ENCODE measurements at regions not wholly inside any gene's neighbourhood (a gene's known extent, or its start where the extent isn't known, plus 50 kb on each side); places are given as distances from the start of the nearest gene placed in this dataset.
"Not testable (repeated sequence)": the region's sequence is repeated elsewhere in the genome, so short reads cannot be mapped to it uniquely, and the experiment has no call there.

DNA sequence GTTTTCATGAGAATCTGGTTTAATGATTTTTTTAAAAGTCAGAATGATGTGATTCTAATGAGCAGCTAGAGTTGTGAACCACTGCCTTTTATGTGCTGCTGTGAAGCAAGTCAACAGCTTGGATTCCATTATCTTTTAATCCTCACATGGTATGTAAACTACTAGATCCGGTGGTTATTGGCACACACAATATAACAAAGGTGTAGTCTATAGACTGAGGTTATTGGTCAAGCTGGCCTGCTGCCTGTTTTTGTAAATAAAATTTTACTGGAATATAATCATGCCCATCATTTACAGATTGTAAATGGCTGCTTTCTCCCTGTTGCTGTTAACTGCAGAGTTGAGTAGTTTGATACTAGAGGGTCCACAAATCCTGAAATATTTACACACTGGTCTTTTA, 103.1 kb downstream of the OTOL1 start:
- intact Hi-C loops (cut with micrococcal nuclease), result loop anchor here (10.0 kb wide), 1 partner anchor 55 kb away; no protein-coding TSS in a partner anchor

- intact Hi-C loops (cut with micrococcal nuclease), result loop anchor here (10.0 kb wide), 1 partner anchor 55 kb away; no protein-coding TSS in a partner anchor
These were observed 103.6 kb downstream of the OTOL1 start for GRCh38 chr3:161600173-161600572.

- intact Hi-C loops (cut with micrococcal nuclease), result loop anchor here (10.0 kb wide), 1 partner anchor 58 kb away; no protein-coding TSS in a partner anchor
These were observed 105.9 kb downstream of the OTOL1 start for GRCh38 chr3:161602475-161602874.

GRCh38 chr3:161602918-161603317, 106.3 kb downstream of the OTOL1 start:
- intact Hi-C loops (cut with micrococcal nuclease), result loop anchor here (10.0 kb wide), 1 partner anchor 58 kb away; no protein-coding TSS in a partner anchor

DNA sequence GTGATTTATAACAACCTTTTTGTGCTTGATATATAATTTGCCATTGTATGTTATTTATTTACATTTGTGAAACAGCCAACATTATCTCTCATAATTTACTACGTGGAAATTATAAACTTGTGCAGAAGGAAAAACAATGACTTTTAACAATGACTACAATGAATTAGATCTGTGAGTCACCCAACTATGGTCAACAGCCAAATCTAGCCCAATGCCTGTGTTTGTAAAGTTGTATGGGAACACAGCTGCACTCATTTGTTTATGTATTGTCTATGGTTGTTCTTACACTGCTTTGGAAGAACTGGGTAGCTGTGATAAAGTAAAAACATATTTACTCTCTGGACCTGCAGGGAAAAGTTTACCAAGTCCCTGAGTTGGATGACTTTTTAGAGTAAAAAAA, 110.4 kb downstream of the OTOL1 start:
- intact Hi-C loops (cut with micrococcal nuclease), result loop anchor here (10.0 kb wide), 1 partner anchor 62 kb away; no protein-coding TSS in a partner anchor

DNA sequence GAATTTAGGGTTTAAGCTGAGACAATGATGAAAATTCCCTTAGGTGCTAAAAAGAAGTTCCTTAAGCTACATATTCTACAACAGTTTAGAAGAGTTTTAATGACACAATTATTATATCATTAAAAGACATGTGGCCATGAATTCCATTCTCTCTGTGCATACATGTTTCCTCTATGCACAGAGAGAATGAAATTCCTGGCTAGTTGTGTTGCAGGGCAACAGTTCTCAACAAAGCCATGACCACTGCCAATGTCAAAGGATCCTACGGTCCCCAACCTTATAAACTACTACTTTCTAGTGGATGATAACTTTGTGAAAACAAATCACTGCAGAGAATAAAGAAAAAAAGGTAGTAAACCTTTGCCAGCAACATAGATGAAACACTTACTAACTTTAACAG, 122.7 kb downstream of the OTOL1 start:
- intact Hi-C loops (cut with micrococcal nuclease), result no loop called here

- intact Hi-C loops (cut with micrococcal nuclease), result no loop called here
These were observed 134.2 kb downstream of the OTOL1 start for GRCh38 chr3:161630794-161631193.

DNA sequence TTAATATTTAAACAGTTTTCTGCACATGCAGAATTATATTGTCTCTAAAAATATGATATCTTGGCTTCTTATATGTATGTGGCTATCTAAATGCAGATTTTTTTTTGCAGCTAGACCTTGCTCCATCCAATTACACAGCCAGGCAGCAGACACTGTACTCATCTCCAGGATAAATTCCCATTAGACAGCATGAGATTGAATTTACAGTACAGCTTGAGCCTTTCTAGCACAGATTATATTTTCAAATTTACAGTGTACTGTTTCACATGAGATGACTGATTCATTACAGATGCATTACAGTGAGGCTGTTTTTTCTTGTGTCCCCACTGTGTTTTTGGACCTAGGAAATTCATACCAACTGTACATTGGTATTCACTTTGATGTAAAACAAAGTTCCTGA, 134.9 kb downstream of the OTOL1 start:
- intact Hi-C loops (cut with micrococcal nuclease), result no loop called here

DNA sequence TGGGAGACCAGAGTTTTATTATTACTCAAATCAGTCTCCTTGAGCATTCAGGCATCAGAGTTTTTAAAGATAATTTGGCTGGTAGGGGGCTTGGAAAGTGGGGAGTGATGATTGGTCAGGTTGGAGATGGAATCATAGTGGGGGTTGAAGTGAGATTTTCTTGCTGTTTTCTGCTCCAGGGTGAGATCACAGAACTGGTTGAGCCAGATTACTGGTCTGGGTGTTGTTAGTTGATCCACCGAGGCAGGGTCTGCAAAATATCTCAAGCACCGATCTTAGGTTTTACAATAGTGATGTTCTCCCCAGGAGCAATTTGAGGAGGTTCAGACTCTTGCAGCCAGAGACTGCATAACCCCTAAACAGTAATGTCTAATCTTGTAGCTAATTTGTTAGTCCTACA, 141.0 kb downstream of the OTOL1 start:
- intact Hi-C loops (cut with micrococcal nuclease), result no loop called here

- intact Hi-C loops (cut with micrococcal nuclease), result not testable (repeated sequence)
These were observed 142.5 kb downstream of the OTOL1 start for GRCh38 chr3:161639095-161639494.

DNA sequence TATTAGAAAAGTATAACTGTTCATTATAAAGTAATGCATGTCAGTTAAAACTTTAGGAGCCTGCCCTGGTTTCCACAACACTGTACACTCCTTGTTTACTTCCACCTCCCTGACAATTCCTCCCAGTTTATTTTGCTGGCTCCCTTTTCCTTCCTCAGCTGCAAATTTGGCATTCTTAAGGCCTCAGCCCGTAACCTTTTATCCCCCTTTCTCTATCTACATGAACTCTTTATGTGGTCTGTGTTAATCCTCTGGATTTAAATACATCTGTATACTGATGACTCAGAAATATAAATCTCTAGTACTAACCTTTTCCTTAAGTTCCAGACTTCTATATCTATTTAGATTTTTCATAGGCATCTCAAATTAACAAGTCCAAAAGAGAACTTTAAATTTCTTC, 143.6 kb downstream of the OTOL1 start:
- intact Hi-C loops (cut with micrococcal nuclease), result no loop called here

- intact Hi-C loops (cut with micrococcal nuclease), result no loop called here
These were observed 144.7 kb downstream of the OTOL1 start for GRCh38 chr3:161641287-161641686.

GRCh38 chr3:161644891-161645635, 148.5 kb downstream of the OTOL1 start:
- intact Hi-C loops (cut with micrococcal nuclease), result no loop called here

DNA sequence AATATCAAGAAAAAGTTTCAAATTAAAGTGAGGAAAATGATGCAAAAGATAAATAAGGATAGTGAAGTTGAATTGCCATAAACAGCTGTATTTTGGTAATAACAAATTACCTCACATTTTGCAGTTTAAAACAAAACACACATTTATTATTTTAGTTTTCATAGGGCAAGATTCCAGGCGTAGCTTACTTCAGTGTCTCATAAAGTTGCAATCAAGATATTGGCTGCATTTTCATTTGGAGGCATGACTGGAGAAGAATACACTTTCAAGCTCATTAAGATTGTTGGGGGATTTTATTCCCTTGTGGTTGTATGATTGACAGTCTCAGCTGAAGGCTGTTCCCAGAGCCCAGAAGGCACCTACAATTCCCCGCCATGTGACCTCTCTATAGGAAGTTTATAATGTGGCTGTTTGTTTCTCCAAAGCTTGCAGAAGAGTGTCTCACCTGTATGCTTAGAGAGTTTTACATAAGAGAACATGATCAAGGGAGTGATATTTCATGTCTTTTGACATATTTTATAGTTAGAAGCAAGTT, 151.4 kb downstream of the OTOL1 start:
- intact Hi-C loops (cut with micrococcal nuclease), result no loop called here

GRCh38 chr3:161649900-161650484, 153.4 kb downstream of the OTOL1 start:
- intact Hi-C loops (cut with micrococcal nuclease), result no loop called here

GRCh38 chr3:161657786-161658185, 161.2 kb downstream of the OTOL1 start:
- intact Hi-C loops (cut with micrococcal nuclease), result no loop called here

- intact Hi-C loops (cut with micrococcal nuclease), result no loop called here
These were observed 174.5 kb downstream of the OTOL1 start for GRCh38 chr3:161671141-161671540.

- intact Hi-C loops (cut with micrococcal nuclease), result no loop called here
These were observed 175.9 kb downstream of the OTOL1 start for GRCh38 chr3:161672478-161672877.

- intact Hi-C loops (cut with micrococcal nuclease), result no loop called here
These were observed 177.3 kb downstream of the OTOL1 start for GRCh38 chr3:161673866-161674265.

DNA sequence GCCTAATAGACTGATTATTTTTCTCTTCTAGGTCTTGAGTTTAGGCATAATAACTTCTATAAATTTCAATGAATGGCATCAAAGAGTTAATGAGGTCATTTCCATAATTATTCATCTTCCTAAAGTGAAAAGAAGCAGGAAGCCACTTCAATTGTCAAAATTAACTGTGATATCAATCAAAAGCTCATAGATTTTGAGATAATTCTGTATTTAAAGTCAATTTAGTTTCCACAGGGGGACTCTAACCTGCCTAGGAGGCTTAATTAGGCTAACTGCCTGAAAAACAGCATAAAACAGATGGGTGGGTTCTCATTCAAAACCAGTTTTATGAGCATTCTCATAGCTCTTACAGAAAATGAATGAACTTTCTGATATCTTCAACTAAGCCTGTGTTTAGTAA, 177.8 kb downstream of the OTOL1 start:
- intact Hi-C loops (cut with micrococcal nuclease), result no loop called here

DNA sequence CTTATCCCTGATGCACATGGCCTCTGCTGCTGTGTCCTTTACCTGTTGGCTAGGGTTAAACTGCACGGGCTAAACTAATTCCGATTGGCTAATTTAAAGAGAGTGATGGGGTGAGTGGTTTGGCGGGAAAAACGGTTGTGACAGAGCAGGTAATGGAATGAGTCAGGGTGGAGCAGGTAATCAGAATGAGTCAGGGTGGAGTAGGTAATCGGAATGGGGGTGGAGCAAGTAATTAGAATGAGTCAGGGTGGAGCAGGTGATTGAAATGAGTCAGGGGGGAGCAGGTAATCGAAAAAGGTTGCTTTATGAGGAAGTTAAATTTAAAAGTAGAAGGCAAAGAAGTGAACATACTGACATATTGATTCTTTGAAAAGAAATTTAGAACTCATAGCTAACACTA, 185.2 kb downstream of the OTOL1 start:
- intact Hi-C loops (cut with micrococcal nuclease), result not testable (repeated sequence)

GRCh38 chr3:161682715-161683114, 186.1 kb downstream of the OTOL1 start:
- intact Hi-C loops (cut with micrococcal nuclease), result no loop called here

Measured in T-helper 2 cell treated with Interferon-gamma antibody and Interleukin-4, amounts not matched to agents 100 ng/mL and 5 ng/mL, for 36 hours (primary cell).